Stimulated activated CD8-positive, alpha-beta memory T cell treated with anti-CD3 and anti-CD28 coated beads, Interleukin-15, amount 100 ng/mL, for 48 hours (primary cell): ENCODE measurements at regions not wholly inside any gene's neighbourhood (a gene's known extent, or its start where the extent isn't known, plus 50 kb on each side); places are given as distances from the start of the nearest gene placed in this dataset.
"Not testable (repeated sequence)": the region's sequence is repeated elsewhere in the genome, so short reads cannot be mapped to it uniquely, and the experiment has no call there.

ENCODE experiments used
- DNase-seq, 2 donors: peaks; one replicate each; pipeline ENCODE4 v3.0.0-alpha.2; 2020; ENCODE audit warnings: low read depth in 2 of 2

DNA sequence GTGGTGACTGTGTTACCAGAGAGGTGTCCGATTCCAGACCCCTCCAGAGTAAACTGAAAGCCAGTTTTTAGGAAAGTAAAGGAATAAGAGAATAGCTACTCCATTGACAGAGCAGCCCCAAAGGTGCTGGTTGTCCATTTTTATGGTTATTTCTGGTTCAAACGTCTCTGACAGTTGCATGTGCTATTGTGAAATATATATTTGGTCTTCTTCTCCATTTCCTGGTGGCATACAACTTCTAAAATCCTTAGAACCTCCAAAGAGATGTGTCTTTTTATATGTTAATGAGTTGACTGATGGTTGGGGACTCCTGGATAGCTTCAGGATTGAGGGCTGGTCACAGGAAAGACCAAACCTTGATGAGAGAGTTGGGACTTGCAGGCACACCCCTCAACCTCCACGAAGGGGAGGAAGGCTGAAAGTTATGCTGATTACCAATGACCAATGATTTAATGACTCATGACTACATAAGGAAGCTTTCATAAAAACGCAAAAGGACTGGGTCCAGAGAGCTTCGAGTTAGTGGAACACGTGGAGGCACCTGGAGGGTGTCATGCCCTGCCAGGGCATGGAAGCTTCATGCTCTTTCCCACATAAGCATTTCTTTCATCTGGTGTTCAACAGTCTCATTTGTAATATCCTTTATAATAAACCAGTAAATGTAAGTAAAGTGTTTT lies 100.7 kb downstream of the SLC16A1 start:
- no peak for DNase-seq

- not testable (repeated sequence) for DNase-seq
Measured at GRCh38 chr1:112854368-112854984, 101.5 kb downstream of the SLC16A1 start.

DNA sequence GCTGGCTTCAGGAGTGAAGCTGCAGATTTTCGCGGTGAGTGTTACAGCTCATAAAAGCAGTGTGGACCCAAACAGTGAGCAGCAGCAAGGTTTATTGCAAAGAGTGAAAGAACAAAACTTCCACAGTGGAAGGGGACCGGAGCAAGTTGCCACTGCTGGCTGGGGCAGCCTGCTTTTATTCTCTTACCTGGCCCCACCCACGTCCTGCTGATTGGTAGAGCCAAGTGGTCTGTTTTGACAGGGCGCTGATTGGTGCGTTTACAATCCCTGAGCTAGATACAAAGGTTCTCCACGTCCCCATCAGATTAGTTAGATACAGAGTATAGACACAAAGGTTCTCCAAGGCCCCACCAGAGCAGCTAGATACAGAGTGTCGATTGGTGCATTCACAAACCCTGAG lies 102.1 kb downstream of the SLC16A1 start:
- DNase-seq, result not testable (repeated sequence)

GRCh38 chr1:112852934-112853333 lies 103.1 kb downstream of the SLC16A1 start:
- DNase-seq, result no peak

DNA sequence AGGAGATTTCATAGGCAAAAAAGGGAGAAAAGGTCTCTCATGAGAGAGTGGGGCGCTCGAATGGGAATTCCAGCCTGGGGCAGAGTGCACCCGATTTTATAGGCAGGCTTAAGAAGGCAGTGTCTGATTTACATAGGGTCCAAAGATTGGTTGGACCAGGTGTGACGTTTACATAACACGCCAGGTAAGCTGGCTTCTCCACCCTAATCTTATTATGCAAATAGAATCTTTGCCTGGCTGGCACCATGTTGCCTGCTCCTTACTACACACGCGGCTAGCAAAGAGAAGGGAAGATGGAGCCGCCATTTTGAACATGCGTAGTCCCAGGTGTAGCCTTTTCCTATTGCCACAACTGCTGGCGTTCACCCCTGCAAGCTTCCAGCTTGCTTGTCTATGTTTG lies 103.7 kb downstream of the SLC16A1 start:
- no peak for DNase-seq

- DNase-seq, result no peak
Measured at GRCh38 chr1:112850034-112850757, 105.8 kb downstream of the SLC16A1 start.

DNA sequence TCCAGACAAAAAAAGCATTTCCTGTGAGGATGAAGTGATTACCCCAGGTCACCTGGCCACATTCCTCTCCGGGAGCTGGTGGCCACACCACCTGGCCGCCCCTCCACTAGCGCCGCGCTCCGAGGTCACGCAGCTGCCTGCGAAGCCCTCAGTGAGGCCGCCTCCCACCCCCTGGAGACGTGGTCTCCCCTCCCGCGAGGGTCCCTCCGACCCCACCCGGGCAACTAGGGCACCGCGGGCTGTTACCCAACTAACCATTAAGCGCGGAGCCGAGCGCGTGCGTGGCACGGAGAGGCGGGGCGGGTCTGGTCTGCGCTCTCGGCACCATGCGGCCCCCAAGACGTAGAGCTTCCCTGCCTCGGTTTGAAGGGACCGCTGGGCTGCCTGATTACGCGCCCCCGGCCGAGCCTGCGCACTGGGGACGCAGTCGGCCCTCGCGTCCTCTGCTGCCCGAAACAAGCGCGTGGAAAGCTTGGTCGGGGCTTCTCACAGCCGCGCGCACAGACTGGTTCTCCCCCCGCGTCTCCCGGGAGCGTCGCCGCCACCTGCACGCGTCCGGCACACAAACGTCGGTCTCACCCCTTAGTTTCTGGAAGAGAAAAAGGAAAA lies 106.5 kb downstream of the SLC16A1 start:
- no peak for DNase-seq

DNA sequence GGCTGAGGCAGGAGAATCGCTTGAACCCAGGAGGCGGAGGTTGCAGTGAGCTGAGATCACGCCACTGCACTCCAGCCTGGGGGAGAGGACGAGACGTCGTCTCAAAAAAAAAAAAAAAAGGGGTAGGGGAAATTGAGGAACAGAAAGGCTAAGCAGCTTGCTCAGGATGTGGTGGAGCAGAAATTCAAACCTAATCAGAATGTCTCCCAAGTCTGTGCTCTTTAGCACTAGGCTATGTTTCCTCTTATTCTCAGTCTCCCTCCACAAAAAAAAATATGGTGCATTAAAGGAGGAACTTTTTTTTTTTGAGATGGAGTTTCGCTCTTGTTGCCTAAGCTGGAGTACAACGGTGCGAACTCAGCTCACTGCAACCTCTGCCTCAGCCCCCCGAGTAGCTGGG lies 114.2 kb downstream of the SLC16A1 start:
- no peak for DNase-seq

GRCh38 chr1:112840631-112841624 lies 115.1 kb downstream of the SLC16A1 start:
- DNase-seq, result no peak

GRCh38 chr1:112836642-112837041 lies 119.4 kb downstream of the SLC16A1 start:
- DNase-seq, result no peak

- no peak for DNase-seq
Measured at GRCh38 chr1:112833806-112834205, 118.7 kb upstream of the PPM1J start.

DNA sequence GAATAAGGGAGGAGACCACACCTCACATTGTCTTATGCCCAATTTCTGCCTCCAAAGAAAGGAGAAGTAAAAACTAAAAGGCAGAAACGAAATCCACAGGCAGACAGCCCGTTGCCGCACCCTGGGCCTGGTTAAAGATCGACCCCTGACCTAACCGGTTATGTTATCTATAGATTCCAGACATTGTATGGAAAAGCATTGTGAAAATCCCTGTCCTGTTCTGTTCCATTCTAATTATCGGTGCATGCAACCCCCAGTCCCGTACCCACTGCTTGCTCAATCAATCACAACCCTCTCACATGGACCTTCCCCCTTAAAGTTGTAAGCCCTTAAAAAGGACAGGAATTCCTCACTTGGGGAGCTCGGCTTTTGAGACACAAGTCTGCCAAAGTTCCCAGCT lies 117.1 kb upstream of the PPM1J start:
- DNase-seq, result not testable (repeated sequence)

DNA sequence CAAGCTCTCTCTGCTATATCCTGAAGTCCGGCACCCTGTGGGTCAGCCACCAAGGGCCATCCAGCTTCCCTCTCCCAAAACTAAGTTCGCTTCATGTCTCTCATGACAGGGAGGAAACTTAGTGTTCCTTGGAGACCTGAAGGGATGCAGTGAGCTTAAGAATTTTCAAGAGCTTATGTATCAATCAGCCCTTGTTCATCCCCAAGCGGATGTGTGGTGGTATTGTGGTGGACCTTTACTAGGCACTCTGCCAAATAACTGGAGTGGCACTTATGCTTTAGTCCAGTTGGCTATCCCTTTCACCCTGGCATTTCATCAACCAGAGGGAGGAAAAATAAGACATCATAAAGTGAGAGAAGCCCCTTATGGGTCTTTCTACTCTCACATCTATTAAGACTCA lies 114.6 kb upstream of the PPM1J start:
- not testable (repeated sequence) for DNase-seq

GRCh38 chr1:112828716-112829115 lies 113.6 kb upstream of the PPM1J start:
- DNase-seq, result no peak

DNA sequence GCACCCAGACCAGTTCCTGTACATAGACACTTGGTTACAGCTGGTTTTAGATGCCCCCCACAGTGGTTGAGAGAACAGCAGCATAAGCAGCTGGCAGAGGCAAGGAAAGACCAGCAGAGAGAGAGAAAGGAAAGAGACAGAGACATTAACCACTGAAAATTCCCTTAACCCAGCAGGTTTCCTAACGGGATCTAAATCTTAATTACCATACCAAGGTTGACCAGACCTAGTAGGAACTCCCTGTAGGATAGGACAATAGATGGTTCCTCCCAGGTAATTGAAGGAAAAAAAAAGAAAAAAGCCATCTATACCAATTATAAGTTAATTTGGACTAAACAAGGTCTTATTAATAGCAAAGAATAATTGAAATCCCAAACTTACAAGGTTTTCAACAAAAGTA lies 112.3 kb upstream of the PPM1J start:
- not testable (repeated sequence) for DNase-seq

DNA sequence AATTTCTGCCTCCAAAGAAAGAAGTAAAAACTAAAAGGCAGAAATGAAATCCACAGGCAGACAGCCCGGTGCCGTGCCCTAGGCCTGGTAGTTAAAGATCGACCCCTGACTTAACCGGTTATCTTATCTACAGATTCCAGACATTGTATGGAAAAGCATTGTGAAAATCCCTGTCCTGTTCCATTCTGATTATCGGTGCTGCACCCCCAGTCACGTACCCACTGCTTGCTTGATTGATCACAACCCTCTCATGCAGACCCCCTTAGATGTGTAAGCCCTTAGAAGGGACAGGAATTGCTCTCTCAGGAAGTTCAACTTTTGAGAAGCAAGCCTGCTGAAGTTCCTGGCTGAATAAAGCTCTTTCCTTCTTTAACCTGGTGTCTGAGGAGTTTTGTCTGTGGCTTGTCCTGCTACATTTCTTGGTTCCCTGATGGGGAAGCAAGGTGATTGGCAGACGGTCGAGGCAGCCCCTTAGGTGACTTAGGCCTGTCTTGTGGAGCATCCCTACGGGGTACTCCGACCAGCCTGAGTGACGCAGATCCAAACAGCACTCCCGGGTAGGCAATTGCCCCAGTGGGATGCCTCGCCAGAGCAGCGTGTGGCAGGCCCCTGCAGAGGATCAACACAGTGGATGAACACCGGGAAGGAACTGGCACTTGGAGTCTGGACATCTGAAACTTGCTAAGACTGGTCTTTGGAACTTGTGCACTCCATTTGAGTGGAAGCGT lies 111.2 kb upstream of the PPM1J start:
- no peak for DNase-seq

DNA sequence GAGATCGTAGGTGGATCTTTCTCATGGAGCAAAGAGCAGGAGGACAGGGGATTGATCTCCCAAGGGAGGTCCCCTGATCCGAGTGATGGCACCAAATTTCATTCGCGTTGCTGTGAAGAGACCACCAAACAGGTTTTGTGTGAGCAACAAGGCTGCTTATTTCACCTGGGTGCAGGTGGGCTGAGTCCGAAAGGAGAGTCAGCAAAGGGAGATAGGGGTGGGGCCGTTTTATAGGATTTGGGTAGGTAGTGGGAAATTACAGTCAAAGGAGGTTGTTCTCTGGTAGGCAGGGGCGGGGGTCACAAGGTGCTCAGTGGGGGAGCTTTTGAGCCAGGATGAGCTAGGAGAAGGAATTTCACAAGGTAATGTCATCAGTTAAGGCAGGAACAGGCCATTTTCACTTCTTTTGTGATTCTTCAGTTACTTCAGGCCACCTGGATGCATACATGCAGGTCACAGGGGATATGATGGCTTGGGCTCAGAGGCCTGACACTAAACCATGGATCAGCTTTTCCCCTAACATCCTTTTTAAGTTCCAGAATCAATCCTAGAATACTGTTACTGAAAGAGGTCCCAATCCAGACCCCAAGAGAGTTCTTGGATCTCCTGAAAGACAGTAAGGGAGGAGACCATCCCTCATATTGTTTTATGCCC lies 110.6 kb upstream of the PPM1J start:
- not testable (repeated sequence) for DNase-seq

- not testable (repeated sequence) for DNase-seq
Measured at GRCh38 chr1:112825075-112825474, 109.9 kb upstream of the PPM1J start.

DNA sequence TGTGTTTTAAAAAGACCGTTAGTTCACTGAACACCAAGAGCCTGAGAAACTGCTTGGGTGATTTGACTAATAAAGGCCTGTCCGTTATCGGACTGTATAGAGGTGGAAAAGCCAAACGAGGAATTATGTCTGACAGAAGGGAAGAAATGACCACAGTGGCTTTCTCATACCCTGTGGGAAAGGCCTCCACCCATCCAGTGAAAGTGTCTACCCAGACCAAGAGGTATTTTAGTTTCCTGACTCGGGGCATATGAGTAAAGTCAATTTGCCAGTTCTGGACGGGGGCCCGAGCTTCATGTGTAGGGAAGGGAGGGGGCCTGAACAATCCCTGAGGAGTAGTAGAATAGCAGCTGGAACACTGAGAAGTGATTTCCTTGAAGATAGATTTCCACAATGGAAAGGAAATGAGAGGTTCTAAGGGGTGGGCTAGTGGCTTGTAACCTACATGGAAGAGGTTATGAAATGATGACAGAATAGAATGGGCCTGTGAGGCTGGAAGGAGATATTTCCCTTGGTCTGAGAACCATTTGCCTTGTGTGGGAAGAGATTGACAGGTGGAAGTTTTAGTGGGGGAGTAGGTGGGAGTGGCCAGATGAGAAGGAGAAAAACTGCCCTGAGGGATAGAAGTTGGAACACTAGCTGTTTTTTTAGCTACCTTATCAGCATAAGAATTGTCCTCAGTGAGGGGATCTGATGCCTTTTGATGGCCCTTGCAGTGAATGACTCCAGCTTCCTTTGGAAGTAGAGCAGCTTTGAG lies 106.4 kb upstream of the PPM1J start:
- DNase-seq, result not testable (repeated sequence)
